NCI-H524 treated with DMSO at 0.1 percent for 48 hours (cell line): ENCODE measurements at regions not wholly inside any gene's neighbourhood (a gene's known extent, or its start where the extent isn't known, plus 50 kb on each side); places are given as distances from the start of the nearest gene placed in this dataset.
A peak's percentile ranks its signal among the peaks of the same experiment; 100 is the strongest.
"Not testable (repeated sequence)": the region's sequence is repeated elsewhere in the genome, so short reads cannot be mapped to it uniquely, and the experiment has no call there.

Source experiments
- DNase-seq: peaks from one replicate; lab custom pipeline; 2025; lab: John Stamatoyannopoulos, UW

GRCh38 chr5:52015760-52016159 lies 632.5 kb downstream of the ISL1 start:
- no peak for DNase-seq

- DNase-seq: no peak
These were observed 634.3 kb downstream of the ISL1 start for GRCh38 chr5:52017567-52017966.

GRCh38 chr5:52024359-52024758 lies 641.1 kb downstream of the ISL1 start:
- DNase-seq: no peak

- not testable (repeated sequence) for DNase-seq
These were observed 646.6 kb downstream of the ISL1 start for GRCh38 chr5:52029836-52030235.

- DNase-seq: no peak
These were observed 658.6 kb downstream of the ISL1 start for GRCh38 chr5:52041842-52042241.

- DNase-seq: no peak
These were observed 659.9 kb downstream of the ISL1 start for GRCh38 chr5:52043137-52043536.

GRCh38 chr5:52043543-52043942 lies 660.3 kb downstream of the ISL1 start:
- DNase-seq: no peak

- no peak for DNase-seq
These were observed 668.5 kb downstream of the ISL1 start for GRCh38 chr5:52051759-52052158.

GRCh38 chr5:52063186-52063585 lies 679.9 kb downstream of the ISL1 start:
- DNase-seq: no peak

- no peak for DNase-seq
These were observed 681.9 kb downstream of the ISL1 start for GRCh38 chr5:52065182-52065581.

- DNase-seq: no peak
These were observed 686.7 kb downstream of the ISL1 start for GRCh38 chr5:52069997-52070396.

- DNase-seq: no peak
These were observed 690.9 kb downstream of the ISL1 start for GRCh38 chr5:52073993-52074689.

- no peak for DNase-seq
These were observed 694.9 kb downstream of the ISL1 start for GRCh38 chr5:52077941-52078815.

- not testable (repeated sequence) for DNase-seq
These were observed 685.4 kb upstream of the ITGA1 start for GRCh38 chr5:52102311-52102710.

GRCh38 chr5:52107210-52107905 lies 680.4 kb upstream of the ITGA1 start:
- no peak for DNase-seq

- DNase-seq: no peak
These were observed 667.9 kb upstream of the ITGA1 start for GRCh38 chr5:52119768-52120167.

GRCh38 chr5:52132053-52132452 lies 655.7 kb upstream of the ITGA1 start:
- no peak for DNase-seq

GRCh38 chr5:52134013-52134650 lies 653.6 kb upstream of the ITGA1 start:
- peak; percentile 89 for DNase-seq

- peak; percentile 96 for DNase-seq
These were observed 647.7 kb upstream of the ITGA1 start for GRCh38 chr5:52139888-52140615.

GRCh38 chr5:52148679-52149078 lies 639.0 kb upstream of the ITGA1 start:
- DNase-seq: no peak

- DNase-seq: no peak
These were observed 637.2 kb upstream of the ITGA1 start for GRCh38 chr5:52150501-52150900.

- not testable (repeated sequence) for DNase-seq
These were observed 630.9 kb upstream of the ITGA1 start for GRCh38 chr5:52156809-52157208.
